ENCODE measurements at regions not wholly inside any gene's neighbourhood (a gene's known extent, or its start where the extent isn't known, plus 50 kb on each side); places are given as distances from the start of the nearest gene placed in this dataset.
"Not testable (repeated sequence)": the region's sequence is repeated elsewhere in the genome, so short reads cannot be mapped to it uniquely, and the experiment has no call there.

GRCh38 chrY:17759213-17759612 lies 120.8 kb downstream of the CDY2B start:
- TF ChIP-seq POLR2A, CTCF (IDR thresholded peaks at IDR 0.05): not testable (repeated sequence)
